GM23338 (cell line): ENCODE measurements at regions not wholly inside any gene's neighbourhood (a gene's known extent, or its start where the extent isn't known, plus 50 kb on each side); places are given as distances from the start of the nearest gene placed in this dataset.

Experiments used
- ATAC-seq: fragments of 200-7000 bp; cut with Tn5 transposase; 3 replicates; pipeline ENCODE4 v1.9.1; 2020
- DNase-seq: peaks from one replicate; pipeline ENCODE4 v3.0.0-alpha.2; 2015; ENCODE audit warnings: low spot score
- H2AFZ ChIP-seq: fragments of 200-600 bp; sonication (generic); 2 replicates; pipeline ENCODE4 v1.8.0; 2016; ENCODE audit warnings: antibody characterized with exemption, mild to moderate bottlenecking, moderate library complexity
- H3F3A ChIP-seq: fragments of 200-600 bp; sonication (generic); replicated peaks from 2 replicates; pipeline ENCODE4 v1.8.0; 2017; ENCODE audit warnings: antibody characterized with exemption, mixed run types, low read depth
- H3K27ac ChIP-seq: fragments of 200-600 bp; sonication (generic); 2 replicates; pipeline ENCODE4 v1.6.1; 2016; ENCODE audit warnings: low read depth
- H3K27me3 ChIP-seq: fragments of 200-600 bp; sonication (generic); 2 replicates; pipeline ENCODE4 v1.8.0; 2016; ENCODE audit warnings: mild to moderate bottlenecking, mixed run types, moderate library complexity; ENCODE audit not compliant: insufficient read depth
- H3K36me3 ChIP-seq: fragments of 200-600 bp; sonication (generic); 2 replicates; pipeline ENCODE4 v1.8.0; 2016; ENCODE audit warnings: mild to moderate bottlenecking; ENCODE audit not compliant: insufficient read depth
- H3K4me1 ChIP-seq: fragments of 200-600 bp; sonication (generic); 2 replicates; pipeline ENCODE4 v1.8.0; 2016; ENCODE audit warnings: mild to moderate bottlenecking, moderate library complexity; ENCODE audit not compliant: insufficient read depth
- H3K4me2 ChIP-seq: fragments of 200-600 bp; sonication (generic); 2 replicates; pipeline ENCODE4 v1.7.1; 2017; ENCODE audit warnings: mixed run types
- H3K4me3 ChIP-seq: fragments of 200-600 bp; sonication (generic); 2 replicates; pipeline ENCODE4 v1.6.1; 2016; ENCODE audit warnings: mixed run types
- H3K79me2 ChIP-seq: fragments of 200-600 bp; sonication (generic); replicated peaks from 2 replicates; pipeline ENCODE4 v1.8.0; 2017; ENCODE audit warnings: mild to moderate bottlenecking; ENCODE audit not compliant: insufficient read depth
- H3K9me2 ChIP-seq: fragments of 200-600 bp; sonication (generic); 2 replicates; pipeline ENCODE4 v1.8.0; 2017; ENCODE audit not compliant: insufficient read depth
- H4K20me1 ChIP-seq: fragments of 200-600 bp; sonication (generic); replicated peaks from 2 replicates; pipeline ENCODE4 v1.8.0; 2017; ENCODE audit warnings: mild to moderate bottlenecking; ENCODE audit not compliant: insufficient read depth
- H3K27ac Mint-ChIP-seq: 2 replicates; pipeline ENCODE4 v1.8.0; 2020; ENCODE audit warnings: inconsistent platforms, mild to moderate bottlenecking, moderate library complexity, mixed read lengths
- H3K27me3 Mint-ChIP-seq: 3 replicates; pipeline ENCODE4 v1.8.0; 2022; ENCODE audit warnings: low read depth, mild to moderate bottlenecking, moderate library complexity, mixed read lengths, inconsistent platforms; ENCODE audit not compliant: insufficient read depth, poor library complexity
- H3K36me3 Mint-ChIP-seq: 3 replicates; pipeline ENCODE4 v1.8.0; 2021; ENCODE audit warnings: low read depth, mild to moderate bottlenecking, inconsistent platforms, moderate library complexity, mixed read lengths
- H3K4me1 Mint-ChIP-seq: 3 replicates; pipeline ENCODE4 v1.8.0; 2020; ENCODE audit warnings: mild to moderate bottlenecking, inconsistent platforms, mixed read lengths
- H3K4me3 Mint-ChIP-seq: 3 replicates; pipeline ENCODE4 v1.8.0; 2021; ENCODE audit warnings: moderate library complexity, mild to moderate bottlenecking, inconsistent platforms, mixed read lengths
- H3K9me3 Mint-ChIP-seq: 3 replicates; pipeline ENCODE4 v1.8.0; 2020; ENCODE audit warnings: moderate library complexity, mild to moderate bottlenecking, inconsistent platforms, mixed read lengths
- CREB1 ChIP-seq: fragments of 250-450 bp; sonication (Bioruptor Pico); IDR thresholded peaks from 2 replicates; pipeline ENCODE4 v1.5.0; 2020; ENCODE audit warnings: low read depth, mild to moderate bottlenecking, moderate library complexity
- CTCF ChIP-seq, 2 experiments: fragments of 200-600 bp in 1 of 2; sonication (generic) in 1 of 2; conservative IDR thresholded peaks; 2 replicates each; pipeline versions ENCODE4 v1.5.1 to v1.6.1; 2016 to 2017; ENCODE audit warnings: antibody characterized with exemption in 2 of 2, low read depth in 2 of 2, mild to moderate bottlenecking in 2 of 2, moderate library complexity in 1 of 2
- ETS1 ChIP-seq: IDR thresholded peaks from 2 replicates; pipeline ENCODE4 v1.6.1; 2016; ENCODE audit warnings: antibody characterized with exemption
- EZH2 ChIP-seq: fragments of 200-600 bp; sonication (generic); IDR thresholded peaks from one replicate; pipeline ENCODE4 v1.8.0; 2017; ENCODE audit warnings: antibody characterized with exemption, mild to moderate bottlenecking, low read depth; ENCODE audit not compliant: unreplicated experiment
- EZH2phosphoT487 ChIP-seq: fragments of 200-600 bp; sonication (generic); IDR thresholded peaks from one replicate; pipeline ENCODE4 v1.8.1; 2018; ENCODE audit warnings: antibody characterized with exemption; ENCODE audit not compliant: unreplicated experiment
- JUNB ChIP-seq: IDR thresholded peaks from one replicate; pipeline ENCODE4 v1.6.1; 2016; ENCODE audit warnings: antibody characterized with exemption; ENCODE audit not compliant: unreplicated experiment
- NANOG ChIP-seq: IDR thresholded peaks from 2 replicates; pipeline ENCODE4 v1.6.1; 2016; ENCODE audit warnings: antibody characterized with exemption, borderline replicate concordance
- POLR2AphosphoS5 ChIP-seq: IDR thresholded peaks from 2 replicates; pipeline ENCODE4 v1.6.1; 2016; ENCODE audit warnings: antibody characterized with exemption, low read depth
- REST ChIP-seq: IDR thresholded peaks from one replicate; pipeline ENCODE4 v1.6.1; 2018; ENCODE audit warnings: antibody characterized with exemption; ENCODE audit not compliant: unreplicated experiment
- STAT1 ChIP-seq: IDR thresholded peaks from one replicate; pipeline ENCODE4 v1.6.1; 2016; ENCODE audit warnings: antibody characterized with exemption; ENCODE audit not compliant: unreplicated experiment
- ZNF114 ChIP-seq: fragments of 250-450 bp; sonication (Bioruptor Pico); IDR thresholded peaks from 2 replicates; pipeline ENCODE4 v1.5.0; 2020; ENCODE audit warnings: mild to moderate bottlenecking, moderate library complexity
- ZNF331 ChIP-seq: fragments of 250-450 bp; sonication (Bioruptor Pico); IDR thresholded peaks from 2 replicates; pipeline ENCODE4 v1.5.0; 2020; ENCODE audit warnings: low read depth, mild to moderate bottlenecking, moderate library complexity
- ZNF462 ChIP-seq: fragments of 250-450 bp; sonication (Bioruptor Pico); IDR thresholded peaks from 2 replicates; pipeline ENCODE4 v1.5.0; 2020; ENCODE audit warnings: mild to moderate bottlenecking, moderate library complexity

- Histone ChIP-seq H3K4me2 (no peak overlapping the region), H3K9me2 (peaks cover 1% of the 10 kb centered on the region), H3K27me3 (no peaks in the 10 kb centered on the region), H4K20me1 (no peaks in the 10 kb centered on the region), H2AFZ (no peak overlapping the region), H3K36me3 (no peaks in the 10 kb centered on the region), H3K4me3 (no peak overlapping the region), H3K27ac (no peak overlapping the region), H3K4me1 (no peaks in the 10 kb centered on the region), H3F3A (no peaks in the 10 kb centered on the region), H3K79me2 (no peaks in the 10 kb centered on the region)
- no peaks in the 10 kb centered on the region for H3K4me1 Mint-ChIP-seq
- TF ChIP-seq CREB1 (CRISPR knock-in tag): no peak
- TF ChIP-seq ZNF462 (CRISPR knock-in tag): no peak
- no peak for TF ChIP-seq CTCF (conservative IDR thresholded peaks at IDR 0.05; ENCODE audit: low read depth in 2 of 2)
- no peak for TF ChIP-seq JUNB
- no peak for TF ChIP-seq EZH2phosphoT487
- no peak for TF ChIP-seq ZNF114 (CRISPR knock-in tag)
- no peak for TF ChIP-seq STAT1
- no peak for TF ChIP-seq REST
- no peak for TF ChIP-seq POLR2AphosphoS5
- TF ChIP-seq ETS1: no peak
- TF ChIP-seq NANOG: no peak
- no peak for TF ChIP-seq EZH2
- TF ChIP-seq ZNF331 (CRISPR knock-in tag): no peak
- H3K27me3 Mint-ChIP-seq: no peaks in the 10 kb centered on the region
- no peak overlapping the region for H3K27ac Mint-ChIP-seq
- H3K4me3 Mint-ChIP-seq: no peak overlapping the region
- H3K36me3 Mint-ChIP-seq: peaks cover 9% of the 10 kb centered on the region
- no peak for DNase-seq
- no peak for ATAC-seq
- peaks cover 29% of the 10 kb centered on the region for H3K9me3 Mint-ChIP-seq
These were observed 105.0 kb upstream of the PGBD5 start for GRCh38 chr1:230531103-230531502.
